T47D (cell line): ENCODE measurements at regions not wholly inside any gene's neighbourhood (a gene's known extent, or its start where the extent isn't known, plus 50 kb on each side); places are given as distances from the start of the nearest gene placed in this dataset.
"Not testable (repeated sequence)": the region's sequence is repeated elsewhere in the genome, so short reads cannot be mapped to it uniquely, and the experiment has no call there.

Experiments
- DNase-seq, 2 experiments: peaks; one replicate each; pipeline versions ENCODE4 v3.0.0 to v3.0.0-alpha.2; 2011 to 2012; ENCODE audit warnings: low read depth in 1 of 2, low spot score in 1 of 2
- JUND ChIP-seq: IDR thresholded peaks from 2 replicates; pipeline ENCODE4 v1.6.1; 2012; ENCODE audit warnings: low read depth
- in situ Hi-C: cut with HindIII; loops from 2 replicates; pipeline ENCODE4 v1.10.0; 2016; ENCODE audit warnings: low sequenced_read_pairs, low pct_unique_long_range_greater_than_20kb

- in situ Hi-C loops = no loop called here
- no peak for DNase-seq
- no peak for TF ChIP-seq JUND
These were observed 222.4 kb downstream of the OPA1 start for GRCh38 chr3:193815246-193816027.

DNA sequence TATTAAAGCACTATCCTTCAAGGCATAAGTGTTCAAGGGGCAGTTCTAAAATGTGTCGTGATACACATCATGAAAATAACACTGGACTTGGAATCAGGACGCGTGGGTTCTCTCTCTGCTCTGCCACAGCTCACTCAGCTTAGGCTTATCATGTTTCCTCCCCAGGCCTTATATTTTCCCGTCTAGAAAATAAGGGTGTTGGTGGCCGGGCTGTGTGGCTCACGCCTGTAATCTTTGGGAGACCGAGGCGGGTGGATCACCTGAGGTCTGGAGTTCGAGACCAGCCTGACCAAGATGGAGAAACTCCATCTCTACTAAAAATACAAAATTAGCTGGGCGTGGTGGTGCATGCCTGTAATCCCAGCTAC, 223.0 kb downstream of the OPA1 start:
- in situ Hi-C loops = no loop called here
- no peak for DNase-seq
- TF ChIP-seq JUND = no peak

DNA sequence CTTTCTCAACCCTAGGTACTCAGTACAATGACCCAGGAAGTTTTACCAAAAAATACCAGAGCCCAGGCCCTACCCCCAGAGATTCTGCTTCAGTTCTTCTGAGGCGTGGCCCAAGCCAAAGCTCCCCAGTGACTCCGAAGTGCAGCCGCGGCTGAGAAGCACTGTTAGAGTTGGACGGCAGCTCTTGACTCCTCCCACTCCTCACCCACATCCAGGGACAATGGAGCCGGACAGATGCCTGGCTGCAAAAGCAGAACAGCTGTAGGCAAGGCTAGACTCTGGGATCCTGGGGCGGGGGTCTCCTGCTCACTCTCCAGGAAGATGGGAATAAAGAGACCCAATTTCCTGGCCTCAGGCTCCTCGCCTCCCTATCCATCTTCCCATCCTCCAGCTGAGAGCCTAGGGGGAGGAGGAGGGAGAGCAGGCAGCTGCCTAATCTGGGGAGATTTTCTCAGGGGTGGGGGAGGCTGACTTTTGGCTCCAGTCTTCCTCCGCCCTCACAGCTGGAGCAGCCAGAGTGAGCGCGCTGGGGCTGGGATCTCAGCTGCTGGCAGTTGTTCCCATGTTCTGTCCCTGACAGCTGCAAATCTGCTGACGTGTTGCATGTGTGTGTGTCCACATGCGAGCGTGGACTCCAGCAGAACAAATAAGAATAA, 223.8 kb downstream of the OPA1 start:
- no peak for TF ChIP-seq JUND
- DNase-seq = peak; percentile 66 to 94
- in situ Hi-C loops = no loop called here

GRCh38 chr3:193819117-193820010, 226.4 kb downstream of the OPA1 start:
- in situ Hi-C loops = no loop called here
- TF ChIP-seq JUND = no peak
- no peak for DNase-seq

DNA sequence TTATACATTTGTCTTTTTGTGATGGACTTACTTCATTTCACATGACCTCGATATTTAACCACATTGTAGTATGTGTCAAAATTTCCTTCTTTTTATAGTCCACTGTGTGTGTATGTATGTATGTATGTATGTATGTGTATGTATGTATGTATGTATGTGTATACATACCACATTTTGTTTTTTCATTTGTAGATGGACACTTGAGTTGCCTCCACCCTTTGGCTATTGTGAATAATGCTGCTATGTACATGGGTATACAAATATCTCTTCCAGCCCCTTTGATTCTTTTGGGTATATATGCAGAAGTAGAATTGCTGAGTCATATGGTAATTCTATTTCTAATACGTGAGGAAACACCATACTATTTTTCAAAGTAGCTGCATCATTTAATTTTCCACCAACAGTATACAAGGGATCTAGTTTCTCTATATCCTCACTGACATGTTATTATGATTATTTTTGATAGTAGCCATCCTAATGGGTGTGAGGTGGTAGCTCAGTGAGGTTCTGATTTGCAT, 228.2 kb downstream of the OPA1 start:
- no peak for TF ChIP-seq JUND
- in situ Hi-C loops = no loop called here
- no peak for DNase-seq

DNA sequence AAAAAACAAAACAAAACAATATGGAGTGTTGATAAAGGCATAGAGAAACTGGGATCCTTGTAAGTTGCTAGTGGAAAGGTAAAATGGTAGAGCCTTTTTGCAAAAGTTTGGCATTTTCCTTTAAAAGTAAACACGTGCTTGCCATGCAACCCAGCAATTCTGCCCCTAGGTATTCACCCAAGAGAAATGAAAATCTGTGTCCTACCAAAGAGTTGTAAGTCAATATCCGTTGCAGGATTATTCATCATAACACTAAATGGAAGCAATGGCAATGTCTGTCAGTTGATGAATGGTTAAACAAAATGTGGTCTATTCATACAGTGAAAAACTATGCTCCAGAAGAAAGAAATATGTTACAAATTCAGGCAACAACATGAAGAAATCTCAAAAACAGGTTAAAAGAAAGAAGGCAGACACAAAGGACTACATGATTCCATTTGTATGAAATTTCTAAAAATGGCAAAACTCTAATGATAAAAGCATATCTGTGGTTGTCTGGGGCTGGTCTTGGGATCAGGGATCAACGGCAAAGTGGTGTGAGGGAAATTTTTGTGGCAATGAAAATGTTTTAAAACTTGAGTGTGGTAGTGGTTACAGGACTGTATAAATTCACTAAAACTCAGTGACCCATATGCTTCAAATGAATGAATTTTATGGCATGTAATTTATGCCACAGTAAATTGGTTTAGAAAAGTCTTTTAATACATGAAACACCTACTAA, 229.6 kb downstream of the OPA1 start:
- TF ChIP-seq JUND = no peak
- in situ Hi-C loops = no loop called here
- DNase-seq = no peak

DNA sequence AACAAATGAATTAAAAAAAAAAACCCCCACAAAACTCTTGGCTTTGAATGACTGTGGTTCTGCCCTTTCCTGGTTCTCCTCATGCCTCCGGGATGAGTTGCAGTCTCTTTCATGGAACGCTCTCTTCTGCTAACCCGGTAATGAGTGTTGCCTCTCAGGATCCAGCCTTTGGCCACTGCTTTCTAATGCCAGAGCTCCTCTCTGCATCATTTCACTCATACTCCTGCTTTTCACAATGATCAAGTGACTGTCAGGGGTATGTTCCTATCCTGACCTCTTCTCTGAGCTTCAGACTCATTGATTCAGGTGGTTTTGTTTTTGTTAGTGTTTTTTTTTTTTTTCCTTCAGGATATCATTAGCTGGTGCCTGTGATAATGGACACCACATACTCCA, 230.2 kb downstream of the OPA1 start:
- DNase-seq, in situ Hi-C loops: not testable (repeated sequence)

DNA sequence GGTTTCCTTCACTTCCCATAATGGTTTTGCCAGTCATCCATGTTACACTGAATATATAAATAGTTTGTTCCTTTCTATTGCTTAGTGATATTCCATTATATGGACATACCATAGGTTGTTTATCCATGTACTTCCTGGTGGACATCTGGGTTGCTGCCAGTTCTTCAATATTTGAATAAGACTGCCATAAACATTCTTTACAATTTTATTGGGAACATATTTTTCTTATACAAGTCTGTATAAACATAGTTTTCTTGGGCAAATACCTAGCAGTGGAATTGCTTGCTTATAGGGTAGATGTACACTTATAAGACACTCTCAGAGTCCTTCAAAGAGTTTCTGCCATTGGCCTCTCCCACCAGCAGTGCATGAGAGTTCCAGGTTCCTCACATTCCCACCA, 231.4 kb downstream of the OPA1 start:
- no peak for TF ChIP-seq JUND
- peak; percentile 66 to 99 for DNase-seq
- in situ Hi-C loops = no loop called here

- TF ChIP-seq JUND = no peak
- in situ Hi-C loops = no loop called here
- DNase-seq = no peak
These were observed 232.6 kb downstream of the OPA1 start for GRCh38 chr3:193825617-193826016.

DNA sequence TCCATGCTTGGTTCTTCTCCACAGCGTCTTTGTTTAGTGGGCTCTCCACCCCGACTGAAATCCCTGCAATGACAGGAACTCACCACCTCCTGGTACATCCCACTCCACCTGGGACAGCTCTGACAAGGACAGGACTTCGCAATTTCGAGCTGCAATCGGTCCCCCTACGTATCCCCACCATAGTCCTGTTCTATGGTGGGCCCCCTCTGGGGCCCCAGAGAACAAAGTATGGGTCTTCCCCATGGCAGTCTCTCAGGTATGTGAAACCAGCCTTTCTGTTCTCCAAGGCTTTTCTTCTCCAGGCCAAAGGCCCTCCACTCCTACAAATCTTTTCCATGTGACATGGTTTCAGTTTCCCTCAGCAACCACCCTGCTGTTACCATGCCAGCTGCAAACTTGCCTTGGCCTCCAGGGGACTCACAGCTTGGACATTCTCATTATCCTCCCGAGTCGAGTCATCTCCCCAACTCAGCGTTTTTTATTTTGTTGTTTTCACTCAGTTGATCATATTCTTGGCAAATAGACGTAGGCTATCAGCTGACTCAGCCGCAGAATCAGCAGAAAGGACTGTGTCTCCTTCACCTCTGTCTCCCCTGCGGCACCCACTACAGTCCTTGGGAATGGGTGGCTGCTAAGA, 233.3 kb downstream of the OPA1 start:
- no peak for TF ChIP-seq JUND
- no peak for DNase-seq
- in situ Hi-C loops = no loop called here

GRCh38 chr3:193827040-193827669, 234.1 kb downstream of the OPA1 start:
- in situ Hi-C loops = no loop called here
- peak in 1 of 2 experiments; percentile 62 for DNase-seq
- no peak for TF ChIP-seq JUND
